NK-92 treated with Interleukin-12 subunit alpha and Interleukin-12 subunit beta, amount 100 ng/mL, for 24 hours (cell line): ENCODE measurements at regions not wholly inside any gene's neighbourhood (a gene's known extent, or its start where the extent isn't known, plus 50 kb on each side); places are given as distances from the start of the nearest gene placed in this dataset.

Source experiments
- DNase-seq: peaks from one replicate; lab custom pipeline; 2025; lab: John Stamatoyannopoulos, UW

DNA sequence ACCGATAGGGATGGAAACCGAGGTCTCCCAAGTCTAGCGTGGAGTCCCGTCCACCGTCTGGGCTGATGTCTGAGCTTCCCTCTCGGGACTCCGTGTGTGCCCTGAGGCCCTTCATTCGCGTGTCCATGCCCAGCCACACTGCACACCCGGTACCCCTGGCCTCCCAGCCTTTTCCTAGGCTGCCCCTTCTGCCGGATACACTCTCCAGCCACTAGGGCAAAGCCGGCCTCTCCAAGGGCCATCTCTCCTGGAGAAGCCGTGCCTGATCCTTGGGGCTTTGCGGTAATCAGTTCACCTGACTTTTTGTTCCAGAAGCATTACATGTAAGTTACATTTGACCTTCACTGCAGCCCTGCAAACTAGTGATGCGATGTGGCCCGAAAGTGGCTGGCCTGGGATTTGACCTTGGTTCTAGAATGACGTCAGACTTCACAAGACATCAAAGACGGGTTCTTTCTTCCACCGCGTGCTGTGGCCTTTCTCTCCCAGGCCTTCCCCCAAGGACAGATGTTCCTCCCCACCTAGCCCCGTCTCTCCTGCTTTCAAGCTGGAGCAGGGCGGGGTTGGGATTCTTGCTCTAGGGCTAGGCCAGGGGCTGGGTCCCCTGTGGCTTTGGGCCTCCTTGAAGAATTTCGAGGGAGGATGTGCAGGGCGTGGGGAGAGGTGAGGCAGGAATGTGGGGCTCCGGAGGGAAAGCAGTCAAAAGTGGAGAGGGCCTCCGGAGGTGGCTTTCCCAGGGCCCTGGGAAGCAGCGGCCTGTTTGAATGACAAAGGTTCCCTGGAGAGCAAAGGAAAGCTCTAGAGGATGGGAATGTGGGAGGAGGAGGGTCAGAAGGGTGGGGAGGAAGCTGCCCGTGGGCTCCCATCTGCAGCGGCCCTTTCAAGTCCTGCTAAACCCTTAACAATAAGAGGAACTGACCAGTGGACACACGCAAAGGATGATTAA lies 49.7 kb upstream of the SLC2A1 start:
- no peak for DNase-seq
